Heart left ventricle (tissue), 13 donors: ENCODE measurements at regions not wholly inside any gene's neighbourhood (a gene's known extent, or its start where the extent isn't known, plus 50 kb on each side); places are given as distances from the start of the nearest gene placed in this dataset.

Source experiments
- CTCF ChIP-seq, 12 donors: fragments of 200-600 bp; sonication (generic) in 4 of 12; IDR thresholded peaks; one replicate each; pipeline versions ENCODE4 v1.5.0 to v1.8.0; 2018 to 2022; ENCODE audit warnings: antibody characterized with exemption in 12 of 12, mild to moderate bottlenecking in 5 of 12
- POLR2A ChIP-seq, 2 donors: fragments of 450-650 bp; IDR thresholded peaks; one replicate each; pipeline ENCODE4 v1.6.1; 2017; ENCODE audit warnings: antibody characterized with exemption in 2 of 2, mild to moderate bottlenecking in 2 of 2, moderate library complexity in 2 of 2
- donor health status: ischemic (EF 13 %, LVEDD 7.1; RV severe dilation, severe dysfunction).
- donor health status: DM: no; HTN: yes; CAD: no.
- donor health status: DM: no; HTN: no; CAD: no.
- donor health status: ischemic (EF 25% LVEDD 6.9; RV normal size, moderate dysfunction).
- donor health status: ischemic (EF 25% LVEDD 5.7; RV mildly dilated, moderate dysfunction).
- donor health status: ischemic (EF 35%, LVEDD 5.7; RV mildly dilated, moderate dysfunction).
- donor health status: nonischemic (EF 11% LVEDD 7.7; RV severe dilation, severe dysfunction).
- donor health status: DM: yes; HTN: yes; CAD: no.
- donor health status: PGD.
- donor health status: ischemic (EF 29% LVEDD 5.4; RV normal size, mild dysfunction).
- donor health status: nonischemic (EF 23%, LVEDD 6.1; RV moderate dilation, normal function).

GRCh38 chr2:147550995-147551731, 293.7 kb upstream of the ACVR2A start:
- TF ChIP-seq CTCF (IDR thresholded peaks at IDR 0.05) (no peak), POLR2A (IDR thresholded peaks at IDR 0.05) (no peak)
